ENCODE measurements at regions not wholly inside any gene's neighbourhood (a gene's known extent, or its start where the extent isn't known, plus 50 kb on each side); places are given as distances from the start of the nearest gene placed in this dataset.
"Not testable (repeated sequence)": the region's sequence is repeated elsewhere in the genome, so short reads cannot be mapped to it uniquely, and the experiment has no call there.

DNA sequence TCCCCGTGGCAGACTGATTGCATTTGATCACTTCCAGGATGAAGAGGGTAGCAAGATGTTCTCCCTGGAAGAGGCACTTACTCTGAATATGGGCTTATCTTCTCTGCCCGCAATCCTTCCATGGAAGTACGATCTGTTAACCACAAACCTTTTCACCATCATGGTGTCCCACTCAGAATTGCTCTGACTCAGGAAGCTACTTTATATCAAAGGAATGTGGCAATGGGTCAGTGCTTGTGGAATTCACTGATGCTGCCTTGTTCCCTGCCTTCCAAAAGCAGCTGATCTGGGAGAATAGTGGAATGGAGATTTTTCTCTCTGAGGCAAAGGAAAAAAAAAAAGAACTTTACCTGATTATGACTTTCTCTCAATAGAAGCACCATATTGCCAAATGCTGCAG, 306.1 kb upstream of the WSB1 start:
- not testable (repeated sequence) for TF ChIP-seq CTCF (conservative IDR thresholded peaks at IDR 0.05; ENCODE audit: low read depth, low read length); EZH2phosphoT487 (IDR thresholded peaks at IDR 0.05; ENCODE audit: borderline replicate concordance, low read length)
